ENCODE measurements at regions not wholly inside any gene's neighbourhood (a gene's known extent, or its start where the extent isn't known, plus 50 kb on each side); places are given as distances from the start of the nearest gene placed in this dataset.
"Not testable (repeated sequence)": the region's sequence is repeated elsewhere in the genome, so short reads cannot be mapped to it uniquely, and the experiment has no call there.

- not testable (repeated sequence) for DNase-seq
These were observed 247.1 kb downstream of the ANKRD30B start for GRCh38 chr18:14995023-14995422.

DNA sequence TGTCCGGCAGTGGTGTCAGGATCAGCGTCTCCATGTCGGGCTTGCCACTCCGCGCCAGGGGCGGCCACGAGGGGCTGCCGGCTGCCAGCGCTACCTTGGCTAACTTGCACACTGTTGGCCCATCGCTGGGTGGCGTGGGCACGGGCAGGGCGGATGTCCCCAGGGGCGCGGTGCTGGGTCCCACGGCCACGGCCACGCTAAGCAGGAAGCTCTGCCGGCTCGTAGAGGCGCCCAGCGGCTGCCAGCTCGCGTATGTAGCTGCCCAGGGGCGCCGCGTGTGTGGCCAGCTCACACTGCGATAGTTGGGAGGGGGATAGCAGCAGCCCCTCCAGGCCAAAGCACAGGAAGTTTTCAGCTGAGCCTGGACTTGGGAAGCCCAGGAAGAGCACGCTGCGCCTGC is 249.4 kb downstream of the ANKRD30B start:
- no peak for DNase-seq

DNA sequence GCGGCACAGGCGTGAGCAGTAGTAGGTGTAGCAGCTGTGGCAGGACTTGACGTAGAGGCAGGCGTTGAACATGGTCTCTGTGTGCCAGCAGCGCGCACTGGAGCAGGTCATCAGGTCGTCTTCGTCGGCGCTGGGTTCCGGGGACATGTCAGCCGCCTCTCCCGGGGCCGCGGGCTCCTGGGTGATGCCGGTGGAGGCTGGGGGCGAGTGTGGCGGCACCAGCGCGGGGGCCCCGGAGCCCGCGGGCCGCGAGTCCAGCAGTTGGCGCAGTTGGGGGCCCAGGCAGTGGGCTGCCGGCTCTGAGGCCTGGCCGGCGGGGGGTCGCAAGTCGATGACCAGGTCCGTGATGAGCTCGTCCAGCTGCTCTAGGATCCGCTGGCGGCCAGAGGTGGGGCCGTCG is 249.9 kb downstream of the ANKRD30B start:
- DNase-seq = not testable (repeated sequence)

DNA sequence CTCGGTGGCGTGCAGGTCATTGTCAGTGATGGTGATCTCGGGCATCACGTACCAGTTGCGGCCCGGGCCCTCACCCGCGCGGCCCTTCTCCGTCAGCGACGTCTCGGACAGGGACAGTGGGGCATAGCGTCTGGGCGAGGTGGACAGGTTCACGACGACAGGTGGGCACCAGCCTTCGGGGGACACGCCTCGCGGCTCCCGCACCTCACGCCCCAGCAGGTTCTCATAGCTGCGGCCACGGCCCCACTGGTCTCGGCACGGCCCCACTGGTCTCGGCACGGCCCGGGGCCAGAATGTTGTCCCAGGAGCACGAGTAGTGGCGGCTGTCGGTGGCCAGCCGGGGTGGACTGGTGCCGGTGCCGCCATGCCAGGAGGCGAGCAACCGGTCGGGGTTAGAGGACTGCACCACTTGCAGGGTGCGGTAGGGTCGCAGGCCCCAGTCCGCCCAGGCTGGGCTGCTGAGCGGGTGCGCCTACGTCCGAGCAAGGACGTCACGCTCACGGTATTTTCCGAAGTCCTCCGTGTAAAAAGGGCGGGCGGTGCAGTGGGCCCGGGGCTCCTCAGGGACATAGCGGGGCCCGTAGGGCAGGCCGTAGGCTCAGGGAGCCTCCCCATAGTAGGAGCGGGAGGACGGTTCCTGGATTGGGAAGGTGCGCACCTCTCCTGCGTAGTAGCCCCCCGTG is 250.5 kb downstream of the ANKRD30B start:
- DNase-seq = not testable (repeated sequence)

GRCh38 chr18:14999085-14999975 is 251.4 kb downstream of the ANKRD30B start:
- DNase-seq = no peak

- DNase-seq = not testable (repeated sequence)
These were observed 252.4 kb downstream of the ANKRD30B start for GRCh38 chr18:15000119-15001037.

- not testable (repeated sequence) for DNase-seq
These were observed 253.2 kb downstream of the ANKRD30B start for GRCh38 chr18:15001038-15001794.

GRCh38 chr18:15001795-15002107 is 253.8 kb downstream of the ANKRD30B start:
- not testable (repeated sequence) for DNase-seq

- not testable (repeated sequence) for DNase-seq
These were observed 254.8 kb downstream of the ANKRD30B start for GRCh38 chr18:15002765-15003164.

DNA sequence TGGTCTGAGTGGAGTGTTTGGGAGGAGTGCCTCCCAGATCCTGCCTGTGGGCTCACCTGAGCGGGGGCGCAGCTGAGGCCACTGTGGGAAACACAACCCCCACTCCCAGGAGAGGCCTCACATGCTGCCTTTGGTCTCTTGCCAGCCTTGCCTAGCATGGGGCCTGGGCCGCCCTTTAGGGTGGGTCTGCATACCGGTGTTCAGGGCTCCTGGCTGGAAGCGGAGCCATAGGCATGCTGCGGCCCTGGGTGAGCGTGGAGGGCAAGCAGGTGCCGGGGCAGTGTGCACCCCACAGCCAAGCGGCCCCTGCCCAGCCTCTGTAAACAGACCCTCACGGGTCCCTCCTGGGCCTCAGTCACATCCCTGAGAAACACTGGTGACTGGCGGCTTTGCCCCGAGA is 255.3 kb downstream of the ANKRD30B start:
- DNase-seq = not testable (repeated sequence)

- DNase-seq = not testable (repeated sequence)
These were observed 255.8 kb downstream of the ANKRD30B start for GRCh38 chr18:15003636-15004269.

DNA sequence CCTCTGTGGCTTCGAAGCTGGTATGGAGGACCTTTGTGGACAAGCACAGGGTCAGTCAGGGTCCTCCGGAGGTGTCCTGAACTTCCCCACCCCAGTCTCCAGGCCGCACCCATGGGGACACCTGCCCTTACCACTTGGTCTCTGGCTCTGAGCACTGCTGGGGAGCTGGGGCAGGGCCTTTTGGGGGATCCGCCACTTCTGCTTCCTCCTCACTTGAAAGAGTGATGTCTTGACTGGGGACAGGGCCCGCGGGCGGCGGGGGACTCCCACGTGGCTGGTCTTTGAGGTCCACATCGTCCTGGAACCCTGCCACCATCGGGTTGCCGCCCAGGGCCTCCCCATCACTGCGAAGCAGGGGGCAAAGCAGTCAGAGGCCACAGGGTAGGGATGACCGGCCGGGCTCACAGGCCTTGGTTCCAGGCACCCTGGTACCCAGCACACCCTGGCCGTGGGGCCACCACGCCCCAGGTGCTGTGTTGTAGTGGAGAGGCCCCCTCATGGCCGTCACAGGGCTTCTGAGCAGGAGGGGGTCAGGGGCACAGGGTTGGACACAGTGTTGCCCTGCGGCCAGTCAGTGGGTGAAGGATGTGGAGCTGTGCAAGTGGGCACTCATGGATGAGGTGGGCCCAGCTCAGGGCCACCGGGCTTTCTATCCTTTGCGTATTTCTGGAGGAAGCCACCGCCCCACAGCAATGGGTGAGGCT is 256.4 kb downstream of the ANKRD30B start:
- DNase-seq = not testable (repeated sequence)

DNA sequence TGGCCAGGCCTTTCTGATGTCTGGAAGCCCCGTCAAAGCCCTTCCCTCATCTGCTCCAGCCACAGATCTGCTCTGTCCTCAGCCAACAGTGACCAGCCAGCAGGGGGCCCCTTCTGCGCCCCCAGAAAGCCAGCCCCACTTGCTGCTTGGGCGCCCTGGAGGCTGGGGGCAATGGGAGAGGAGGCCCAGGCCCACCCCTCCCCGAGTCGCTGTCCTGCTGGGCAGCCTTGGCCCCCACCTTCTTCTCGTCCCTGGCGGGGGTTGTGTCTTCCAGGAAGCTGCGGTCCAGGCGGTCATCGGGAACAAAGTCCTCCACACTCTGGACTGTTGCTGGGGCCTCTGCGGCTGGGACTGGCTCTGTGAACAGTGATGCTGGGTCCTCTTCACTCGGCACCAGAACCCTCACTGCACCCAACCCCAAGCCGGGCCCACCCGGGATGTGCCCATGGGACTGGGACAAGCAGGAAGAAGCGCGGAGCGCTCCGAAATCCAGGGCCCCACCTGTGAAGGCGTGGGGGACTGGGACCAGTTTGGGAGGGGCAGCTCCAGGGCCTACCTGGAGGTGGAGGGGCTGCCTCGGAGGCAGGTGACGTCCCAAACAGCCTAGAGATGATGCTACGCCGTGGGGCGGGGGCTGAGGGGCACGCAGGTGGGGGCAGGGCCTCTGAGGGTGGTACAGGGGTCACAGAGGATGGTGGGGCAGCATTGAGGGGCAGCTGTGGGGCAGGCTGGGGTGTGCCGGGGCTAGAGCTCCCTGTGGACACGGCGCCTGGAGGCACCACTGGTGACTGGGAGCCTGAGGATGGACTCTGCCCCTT is 257.6 kb downstream of the ANKRD30B start:
- DNase-seq = no peak

- DNase-seq = not testable (repeated sequence)
These were observed 258.6 kb downstream of the ANKRD30B start for GRCh38 chr18:15006616-15007015.

GRCh38 chr18:15026041-15026440 is 278.1 kb downstream of the ANKRD30B start:
- DNase-seq = not testable (repeated sequence)

DNA sequence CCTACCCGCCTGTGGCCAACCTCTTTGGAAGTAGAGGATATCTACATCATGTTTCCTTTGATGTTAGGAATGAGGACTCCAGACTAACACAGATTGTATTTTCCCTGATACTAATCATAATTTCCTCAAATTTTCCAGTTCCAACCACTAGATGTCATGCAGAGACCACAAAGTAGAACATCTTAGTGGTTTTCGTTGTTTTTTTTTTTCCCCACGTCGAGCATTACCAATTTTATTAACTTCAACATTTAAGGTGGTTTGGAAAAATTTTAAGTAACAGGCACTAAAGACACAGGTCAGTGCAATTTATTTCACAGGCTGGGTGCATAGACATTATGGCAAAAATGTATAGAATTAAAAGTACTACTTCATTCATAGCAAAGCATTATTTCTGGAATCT is 280.1 kb downstream of the ANKRD30B start:
- DNase-seq = not testable (repeated sequence)

- not testable (repeated sequence) for DNase-seq
These were observed 312.4 kb downstream of the ANKRD30B start for GRCh38 chr18:15060279-15060880.

DNA sequence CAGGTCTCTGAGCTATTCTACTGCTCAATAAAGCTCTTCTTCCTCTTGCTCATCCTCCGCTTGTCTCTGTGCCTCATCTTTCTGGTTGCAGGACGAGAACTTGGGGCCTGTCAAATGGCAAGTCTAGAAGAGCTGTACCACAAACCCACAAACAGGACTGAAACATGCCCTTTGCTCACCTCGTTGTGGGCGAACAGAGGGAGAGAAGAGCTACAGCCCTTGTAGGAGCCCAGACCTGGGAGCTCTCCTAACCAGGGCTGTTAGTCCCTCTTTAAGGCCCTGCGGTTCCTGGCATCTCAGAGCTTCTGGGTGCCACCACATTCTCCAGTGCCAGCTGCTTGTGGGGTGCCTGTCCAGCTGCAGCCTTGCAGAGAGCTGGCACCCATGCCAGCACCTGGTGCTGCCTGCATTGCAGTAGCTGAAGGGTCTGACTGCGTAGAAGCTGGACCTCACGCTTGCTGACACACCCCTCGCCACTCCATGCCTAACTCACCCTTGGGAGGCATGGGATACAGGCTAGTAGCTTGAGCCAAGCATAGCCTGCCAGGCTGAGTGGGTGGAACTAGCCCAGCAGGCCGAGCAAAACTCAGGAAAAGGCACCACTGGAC is 313.4 kb downstream of the ANKRD30B start:
- DNase-seq = not testable (repeated sequence)

GRCh38 chr18:15066434-15066833 is 318.5 kb downstream of the ANKRD30B start:
- DNase-seq = not testable (repeated sequence)

Measured in suppressor macrophage treated with lipopolysaccharide for 1 hour (primary cell).